HEK293 (cell line): ENCODE measurements at regions not wholly inside any gene's neighbourhood (a gene's known extent, or its start where the extent isn't known, plus 50 kb on each side); places are given as distances from the start of the nearest gene placed in this dataset.

Source experiments
- CTCF ChIP-seq: fragments of 450-650 bp; formaldehyde crosslinking; IDR thresholded peaks from 2 replicates; pipeline ENCODE4 v1.5.1; 2016; ENCODE audit warnings: missing biosample characterization, missing genetic modification characterization
- KLF10 ChIP-seq: fragments of 450-650 bp; IDR thresholded peaks from 2 replicates; pipeline ENCODE4 v1.5.1; 2018; ENCODE audit warnings: missing biosample characterization, mild to moderate bottlenecking, missing genetic modification characterization
- MYNN ChIP-seq: fragments of 450-650 bp; formaldehyde crosslinking; IDR thresholded peaks from 2 replicates; pipeline ENCODE4 v1.5.1; 2016; ENCODE audit warnings: missing biosample characterization, missing genetic modification characterization, borderline replicate concordance
- PRDM1 ChIP-seq: fragments of 450-650 bp; formaldehyde crosslinking; IDR thresholded peaks from 2 replicates; pipeline ENCODE4; 2016; ENCODE audit warnings: missing biosample characterization, missing genetic modification characterization
- ZBTB17 ChIP-seq: fragments of 450-650 bp; formaldehyde crosslinking; IDR thresholded peaks from 2 replicates; pipeline ENCODE4 v1.5.1; 2016; ENCODE audit warnings: missing biosample characterization, missing genetic modification characterization
- ZBTB49 ChIP-seq: fragments of 450-650 bp; formaldehyde crosslinking; IDR thresholded peaks from 2 replicates; pipeline ENCODE4 v1.5.1; 2016; ENCODE audit warnings: missing biosample characterization, missing genetic modification characterization, low read depth
- ZBTB7A ChIP-seq: fragments of 450-650 bp; formaldehyde crosslinking; IDR thresholded peaks from 2 replicates; pipeline ENCODE4 v1.5.1; 2016; ENCODE audit warnings: low read depth, missing biosample characterization, missing genetic modification characterization
- ZBTB8A ChIP-seq: fragments of 450-650 bp; formaldehyde crosslinking; IDR thresholded peaks from 2 replicates; pipeline ENCODE4 v1.5.1; 2016; ENCODE audit warnings: missing biosample characterization, missing genetic modification characterization
- ZNF175 ChIP-seq: fragments of 450-650 bp; formaldehyde crosslinking; IDR thresholded peaks from 2 replicates; pipeline ENCODE4 v1.5.1; 2016; ENCODE audit warnings: missing biosample characterization, missing genetic modification characterization
- ZNF394 ChIP-seq: fragments of 450-650 bp; formaldehyde crosslinking; IDR thresholded peaks from 2 replicates; pipeline ENCODE4 v1.5.1; 2016; ENCODE audit warnings: missing biosample characterization, missing genetic modification characterization, mild to moderate bottlenecking, moderate library complexity, borderline replicate concordance
- ZNF473 ChIP-seq: fragments of 450-650 bp; formaldehyde crosslinking; IDR thresholded peaks from 2 replicates; pipeline ENCODE4 v1.5.1; 2017; ENCODE audit warnings: missing biosample characterization, missing genetic modification characterization
- ZNF561 ChIP-seq: fragments of 450-650 bp; IDR thresholded peaks from 2 replicates; pipeline ENCODE4 v1.5.1; 2018; ENCODE audit warnings: missing biosample characterization, missing genetic modification characterization, borderline replicate concordance

- TF ChIP-seq CTCF (tag by site-specific recombination) = no peak
- TF ChIP-seq ZNF175 (tag by site-specific recombination) = no peak
- no peak for TF ChIP-seq ZNF473
- no peak for TF ChIP-seq ZBTB49 (tag by site-specific recombination)
- no peak for TF ChIP-seq ZNF561 (tag by site-specific recombination)
- TF ChIP-seq ZBTB17 (tag by site-specific recombination) = no peak
- no peak for TF ChIP-seq ZNF394 (tag by site-specific recombination)
- no peak for TF ChIP-seq ZBTB8A (tag by site-specific recombination)
- no peak for TF ChIP-seq MYNN (tag by site-specific recombination)
- TF ChIP-seq PRDM1 (tag by site-specific recombination) = no peak
- no peak for TF ChIP-seq KLF10 (tag by site-specific recombination)
- TF ChIP-seq ZBTB7A (tag by site-specific recombination) = no peak
Measured at GRCh38 chr15:62927196-62927595, 115.4 kb upstream of the TPM1 start.
